SK-N-SH (cell line): ENCODE measurements at regions not wholly inside any gene's neighbourhood (a gene's known extent, or its start where the extent isn't known, plus 50 kb on each side); places are given as distances from the start of the nearest gene placed in this dataset.

Experiments used
- CTCF ChIA-PET: fragments of 300-600, 350-600 bp; formaldehyde crosslinking; extraction: SDS; loops from one replicate; lab custom pipeline; 2021; lab: Yijun Ruan, JAX
- POLR2A ChIA-PET: fragments of 350-600 bp; sonication (Branson Sonifier 250); formaldehyde crosslinking; extraction: SDS; loops from one replicate; lab custom pipeline; 2020; ENCODE audit warnings: antibody characterized with exemption, inconsistent platforms; lab: Yijun Ruan, JAX
- DNase-seq: peaks from one replicate; pipeline ENCODE4 v3.0.0; 2012
- H2AFZ ChIP-seq: fragments of 200-600 bp; sonication (generic); 2 replicates; pipeline ENCODE4 v1.8.1; 2016; ENCODE audit warnings: antibody characterized with exemption, mild to moderate bottlenecking, low read depth
- H3F3A ChIP-seq: fragments of 200-600 bp; sonication (generic); replicated peaks from 2 replicates; pipeline ENCODE3; 2016; ENCODE audit warnings: antibody characterized with exemption, mild to moderate bottlenecking; ENCODE audit not compliant: insufficient read depth
- H3K27ac ChIP-seq, 2 experiments: fragments of 200-500 bp in 1 of 2; fragments of 200-600 bp in 1 of 2; sonication (Bioruptor generic) in 1 of 2; sonication (generic), shearing (Covaris generic) in 1 of 2; 2 replicates each; pipeline versions ENCODE4 v1.5.1 to v1.6.1; 2014 to 2016; ENCODE audit warnings: low read depth in 2 of 2, inconsistent platforms in 1 of 2, low read length in 1 of 2, mild to moderate bottlenecking in 1 of 2, mixed read lengths in 1 of 2
- H3K27me3 ChIP-seq: fragments of 200-600 bp; sonication (generic), shearing (Covaris generic); 2 replicates; pipeline ENCODE4 v1.6.1; 2016; ENCODE audit warnings: mixed run types; ENCODE audit not compliant: insufficient read depth
- H3K36me3 ChIP-seq, 2 experiments: fragments of 200-500 bp in 1 of 2; fragments of 200-600 bp in 1 of 2; sonication (Bioruptor generic) in 1 of 2; sonication (generic) in 1 of 2; replicated peaks in 1 of 2; 2 replicates each; pipeline versions ENCODE3 to v1.5.1; 2014 to 2016; ENCODE audit warnings: low read length in 1 of 2, mild to moderate bottlenecking in 1 of 2; ENCODE audit not compliant: insufficient read depth in 2 of 2, control insufficient read depth in 1 of 2
- H3K4me1 ChIP-seq, 2 experiments: fragments of 200-500 bp in 1 of 2; fragments of 200-600 bp in 1 of 2; sonication (Bioruptor generic) in 1 of 2; sonication (generic), shearing (Covaris generic) in 1 of 2; 2 replicates each; pipeline versions ENCODE4 v1.5.1 to v1.6.1; 2014 to 2016; ENCODE audit warnings: low read depth in 1 of 2, low read length in 1 of 2, mixed run types in 1 of 2; ENCODE audit not compliant: insufficient read depth in 2 of 2, control insufficient read depth in 1 of 2
- H3K4me2 ChIP-seq: fragments of 200-600 bp; sonication (generic), shearing (Covaris generic); 2 replicates; pipeline ENCODE4 v1.6.1; 2017; ENCODE audit warnings: mixed run types
- H3K4me3 ChIP-seq, 2 experiments: fragments of 200-500 bp in 1 of 2; fragments of 200-600 bp in 1 of 2; sonication (Bioruptor generic) in 1 of 2; sonication (generic), shearing (Covaris generic) in 1 of 2; 2 replicates each; pipeline versions ENCODE4 v1.5.1 to v1.8.1; 2014 to 2016; ENCODE audit warnings: low read depth in 2 of 2, inconsistent platforms in 1 of 2, low read length in 1 of 2, mild to moderate bottlenecking in 1 of 2, mixed read lengths in 1 of 2, moderate library complexity in 1 of 2
- H3K79me2 ChIP-seq: fragments of 200-600 bp; sonication (generic); 2 replicates; pipeline ENCODE4 v1.8.1; 2017; ENCODE audit warnings: mild to moderate bottlenecking; ENCODE audit not compliant: insufficient read depth
- H3K9ac ChIP-seq: fragments of 200-600 bp; sonication (generic); 2 replicates; pipeline ENCODE4 v1.6.1; 2017; ENCODE audit warnings: mixed run types
- H3K9me2 ChIP-seq: fragments of 200-600 bp; sonication (generic); 2 replicates; pipeline ENCODE4 v1.6.1; 2017; ENCODE audit warnings: mixed run types
- H3K9me3 ChIP-seq: fragments of 200-600 bp; sonication (generic); 2 replicates; pipeline ENCODE4 v1.6.1; 2017; ENCODE audit warnings: mixed run types, mild to moderate bottlenecking, moderate library complexity
- H4K20me1 ChIP-seq: fragments of 200-600 bp; sonication (generic); 2 replicates; pipeline ENCODE4 v1.6.1; 2017; ENCODE audit warnings: mild to moderate bottlenecking, mixed run types; ENCODE audit not compliant: insufficient read depth
- ELF1 ChIP-seq: IDR thresholded peaks from 2 replicates; pipeline ENCODE4 v1.4.0; 2012
- EP300 ChIP-seq, 2 experiments: IDR thresholded peaks; 2 replicates each; pipeline versions ENCODE4 v1.4.0 to v1.6.1; 2012; ENCODE audit warnings: borderline replicate concordance in 1 of 2, low read depth in 1 of 2, low read length in 1 of 2
- EZH2phosphoT487 ChIP-seq: fragments of 200-600 bp; sonication (generic); IDR thresholded peaks from 2 replicates; pipeline ENCODE4 v1.6.1; 2017; ENCODE audit warnings: low read depth, mixed run types, mild to moderate bottlenecking, antibody characterized with exemption, moderate library complexity, borderline replicate concordance
- FOXM1 ChIP-seq: IDR thresholded peaks from 2 replicates; pipeline ENCODE4 v1.4.0; 2012; ENCODE audit warnings: low read depth, mild to moderate bottlenecking
- GATA2 ChIP-seq: sonication (generic); formaldehyde crosslinking; IDR thresholded peaks from 2 replicates; pipeline ENCODE4 v1.5.0; 2020; ENCODE audit warnings: mild to moderate bottlenecking, missing genetic modification reagents
- IRF3 ChIP-seq: fragments of 150-350 bp; IDR thresholded peaks from 2 replicates; pipeline ENCODE4 v1.6.1; 2016; ENCODE audit warnings: mild to moderate bottlenecking, low read depth, low read length
- JUND ChIP-seq: IDR thresholded peaks from 2 replicates; pipeline ENCODE4 v1.4.0; 2012
- MEF2A ChIP-seq: IDR thresholded peaks from 2 replicates; pipeline ENCODE4 v1.4.0; 2012; ENCODE audit warnings: low read depth, borderline replicate concordance
- NFIC ChIP-seq: IDR thresholded peaks from 2 replicates; pipeline ENCODE4 v1.4.0; 2012; ENCODE audit warnings: borderline replicate concordance
- NRF1 ChIP-seq: IDR thresholded peaks from 2 replicates; pipeline ENCODE4 v1.6.1; 2012; ENCODE audit warnings: low read depth, mild to moderate bottlenecking, low read length
- PBX3 ChIP-seq: IDR thresholded peaks from 2 replicates; pipeline ENCODE4; 2012
- POLR2AphosphoS5 ChIP-seq: IDR thresholded peaks from 2 replicates; pipeline ENCODE4 v1.6.1; 2012; ENCODE audit warnings: low read depth, low read length
- RAD21 ChIP-seq: IDR thresholded peaks from 2 replicates; pipeline ENCODE4 v1.6.1; 2012; ENCODE audit warnings: mild to moderate bottlenecking, low read length
- REST ChIP-seq: IDR thresholded peaks from 2 replicates; pipeline ENCODE4 v1.6.1; 2012; ENCODE audit warnings: mild to moderate bottlenecking, low read depth, low read length, moderate library complexity
- RFX5 ChIP-seq: IDR thresholded peaks from 2 replicates; pipeline ENCODE4 v1.6.1; 2012; ENCODE audit warnings: mild to moderate bottlenecking, improper control_type of control experiment, low read length
- RXRA ChIP-seq: IDR thresholded peaks from 2 replicates; pipeline ENCODE4 v1.4.0; 2012; ENCODE audit warnings: low read depth, mild to moderate bottlenecking, borderline replicate concordance
- SIN3A ChIP-seq: IDR thresholded peaks from 2 replicates; pipeline ENCODE4 v1.6.1; 2012; ENCODE audit warnings: low read depth, mild to moderate bottlenecking, low read length, moderate library complexity, borderline replicate concordance
- TAF1 ChIP-seq: IDR thresholded peaks from 2 replicates; pipeline ENCODE4 v1.6.1; 2012; ENCODE audit warnings: low read depth, mild to moderate bottlenecking, low read length, moderate library complexity, borderline replicate concordance
- TCF12 ChIP-seq: IDR thresholded peaks from 2 replicates; pipeline ENCODE4 v1.4.0; 2012
- USF1 ChIP-seq: IDR thresholded peaks from 2 replicates; pipeline ENCODE4 v1.4.0; 2012; ENCODE audit warnings: low read depth, borderline replicate concordance
- USF2 ChIP-seq: fragments of 150-350 bp; IDR thresholded peaks from 2 replicates; pipeline ENCODE4 v1.6.1; 2017; ENCODE audit warnings: antibody characterized with exemption, low read length, low read depth, borderline replicate concordance
- WGBS: methylation state at CpG from one replicate; pipeline ENCODE4 v1.1.6; 2017; ENCODE audit warnings: low lambda C conversion rate; 5-methylcytosine and 5-hydroxymethylcytosine counted together

- H3K4me2 ChIP-seq, result no peak overlapping the region
- no peaks in the 10 kb centered on the region for H3K9me2 ChIP-seq
- no peaks in the 10 kb centered on the region for H3F3A ChIP-seq
- POLR2A ChIA-PET, result no interaction called here
- H3K27ac ChIP-seq, result no peak overlapping the region
- H4K20me1 ChIP-seq, result no peaks in the 10 kb centered on the region
- CTCF ChIA-PET, result interaction anchor here (0.9 kb wide), 1 partner anchor 18 kb away, joined by 4 read pairs; no protein-coding TSS in a partner anchor
- no peak overlapping the region for H2AFZ ChIP-seq
- no peaks in the 10 kb centered on the region for H3K79me2 ChIP-seq
- no peaks in the 10 kb centered on the region for H3K36me3 ChIP-seq
- no peak overlapping the region for H3K9ac ChIP-seq
- 50% methylated on average over 4 of the region's 15 CpGs for WGBS
- H3K4me1 ChIP-seq, result no peaks in the 10 kb centered on the region
- DNase-seq, result no peak
- no peaks in the 10 kb centered on the region for H3K27me3 ChIP-seq
- H3K4me3 ChIP-seq, result no peak overlapping the region
- H3K9me3 ChIP-seq, result no peaks in the 10 kb centered on the region
- TF ChIP-seq NRF1 (no peak), ELF1 (no peak), POLR2AphosphoS5 (no peak), USF1 (no peak), FOXM1 (no peak), SIN3A (no peak), REST (no peak), TCF12 (no peak)
Measured at GRCh38 chr1:2904191-2904590, 102.7 kb upstream of the TTC34 start.

GRCh38 chr1:2905356-2905755 lies 103.9 kb upstream of the TTC34 start:
- no peak overlapping the region for H3K4me2 ChIP-seq
- H3K9me3 ChIP-seq, result no peaks in the 10 kb centered on the region
- H3K4me3 ChIP-seq, result no peak overlapping the region
- H3K36me3 ChIP-seq, result no peaks in the 10 kb centered on the region
- CTCF ChIA-PET, result interaction anchor here (0.9 kb wide), 1 partner anchor 17 kb away, joined by 4 read pairs; no protein-coding TSS in a partner anchor
- no peaks in the 10 kb centered on the region for H3F3A ChIP-seq
- H3K9ac ChIP-seq, result no peak overlapping the region
- DNase-seq, result no peak
- no peaks in the 10 kb centered on the region for H3K27me3 ChIP-seq
- no peak overlapping the region for H2AFZ ChIP-seq
- no peak overlapping the region for H3K27ac ChIP-seq
- H3K4me1 ChIP-seq, result no peaks in the 10 kb centered on the region
- no peaks in the 10 kb centered on the region for H3K9me2 ChIP-seq
- WGBS, result 0% methylated on average over 3 of the region's 12 CpGs
- no peaks in the 10 kb centered on the region for H4K20me1 ChIP-seq
- H3K79me2 ChIP-seq, result no peaks in the 10 kb centered on the region
- POLR2A ChIA-PET, result no interaction called here
- TF ChIP-seq RXRA (no peak), PBX3 (no peak), USF2 (no peak), NRF1 (no peak), IRF3 (no peak), GATA2 (CRISPR knock-in tag) (no peak), TAF1 (no peak), MEF2A (no peak), RFX5 (no peak), EZH2phosphoT487 (no peak), EP300 (IDR thresholded peaks at IDR 0.05; ENCODE audit: borderline replicate concordance in 1 of 2, low read depth in 1 of 2, low read length in 1 of 2) (no peak), NFIC (no peak), RAD21 (no peak), JUND (no peak), SIN3A (no peak), POLR2AphosphoS5 (no peak)
